WI38 (cell line): ENCODE measurements at regions not wholly inside any gene's neighbourhood (a gene's known extent, or its start where the extent isn't known, plus 50 kb on each side); places are given as distances from the start of the nearest gene placed in this dataset.

ENCODE experiments used
- H3K4me3 ChIP-seq: 2 replicates; pipeline ENCODE4 v1.5.1; 2011; ENCODE audit warnings: low read depth, mild to moderate bottlenecking, control low read depth, low read length
- CTCF ChIP-seq: IDR thresholded peaks from 2 replicates; pipeline ENCODE4 v1.5.1; 2012; ENCODE audit warnings: low read depth, mild to moderate bottlenecking, control low read depth, low read length

- H3K4me3 ChIP-seq: no peak overlapping the region
- TF ChIP-seq CTCF: no peak
Observed at GRCh38 chr2:228665232-228665631, 483.7 kb upstream of the SPHKAP start.

- TF ChIP-seq CTCF: no peak
- H3K4me3 ChIP-seq: no peak overlapping the region
Observed at GRCh38 chr2:228658998-228659397, 477.5 kb upstream of the SPHKAP start.

- TF ChIP-seq CTCF: no peak
- H3K4me3 ChIP-seq: no peak overlapping the region
Observed at GRCh38 chr2:228657807-228658402, 476.4 kb upstream of the SPHKAP start.

GRCh38 chr2:228655331-228655730 is 473.8 kb upstream of the SPHKAP start:
- TF ChIP-seq CTCF: no peak
- H3K4me3 ChIP-seq: no peak overlapping the region

GRCh38 chr2:228654707-228655106 is 473.2 kb upstream of the SPHKAP start:
- TF ChIP-seq CTCF: no peak
- H3K4me3 ChIP-seq: no peak overlapping the region

- no peak for TF ChIP-seq CTCF
- no peak overlapping the region for H3K4me3 ChIP-seq
Observed at GRCh38 chr2:228653884-228654283, 472.4 kb upstream of the SPHKAP start.

GRCh38 chr2:228652366-228652765 is 470.9 kb upstream of the SPHKAP start:
- H3K4me3 ChIP-seq: no peak overlapping the region
- TF ChIP-seq CTCF: no peak
